NCI-H446 treated with DMSO at 0.1 percent for 48 hours (cell line): ENCODE measurements at regions not wholly inside any gene's neighbourhood (a gene's known extent, or its start where the extent isn't known, plus 50 kb on each side); places are given as distances from the start of the nearest gene placed in this dataset.

Source experiments
- DNase-seq: peaks from one replicate; lab custom pipeline; 2025; lab: John Stamatoyannopoulos, UW

- DNase-seq: no peak
These were observed 389.3 kb downstream of the SUCLA2 start for GRCh38 chr13:47611664-47612288.

GRCh38 chr13:47610687-47611086 lies 390.4 kb downstream of the SUCLA2 start:
- no peak for DNase-seq

GRCh38 chr13:47603365-47603764 lies 397.7 kb downstream of the SUCLA2 start:
- DNase-seq: no peak

GRCh38 chr13:47598340-47598911 lies 402.6 kb downstream of the SUCLA2 start:
- DNase-seq: no peak

- no peak for DNase-seq
These were observed 406.2 kb downstream of the SUCLA2 start for GRCh38 chr13:47594833-47595232.

GRCh38 chr13:47592256-47592655 lies 408.8 kb downstream of the SUCLA2 start:
- DNase-seq: no peak

GRCh38 chr13:47588676-47589075 lies 412.4 kb downstream of the SUCLA2 start:
- no peak for DNase-seq

- no peak for DNase-seq
These were observed 428.7 kb downstream of the SUCLA2 start for GRCh38 chr13:47572375-47572774.

- no peak for DNase-seq
These were observed 437.0 kb downstream of the SUCLA2 start for GRCh38 chr13:47564041-47564440.

GRCh38 chr13:47556703-47557102 lies 444.4 kb downstream of the SUCLA2 start:
- DNase-seq: no peak

- no peak for DNase-seq
These were observed 445.8 kb downstream of the SUCLA2 start for GRCh38 chr13:47555235-47555634.

GRCh38 chr13:47553329-47553977 lies 447.6 kb downstream of the SUCLA2 start:
- DNase-seq: no peak

- DNase-seq: no peak
These were observed 451.8 kb downstream of the SUCLA2 start for GRCh38 chr13:47549219-47549752.

GRCh38 chr13:47548294-47548840 lies 452.7 kb downstream of the SUCLA2 start:
- no peak for DNase-seq

GRCh38 chr13:47546391-47547225 lies 454.5 kb downstream of the SUCLA2 start:
- no peak for DNase-seq

- DNase-seq: no peak
These were observed 455.7 kb downstream of the SUCLA2 start for GRCh38 chr13:47545201-47546024.

- no peak for DNase-seq
These were observed 461.8 kb downstream of the SUCLA2 start for GRCh38 chr13:47539317-47539716.

GRCh38 chr13:47523771-47524170 lies 477.3 kb downstream of the SUCLA2 start:
- DNase-seq: no peak

GRCh38 chr13:47521890-47522487 lies 479.1 kb downstream of the SUCLA2 start:
- no peak for DNase-seq

- no peak for DNase-seq
These were observed 481.4 kb downstream of the SUCLA2 start for GRCh38 chr13:47519626-47520025.

GRCh38 chr13:47518530-47518929 lies 482.5 kb downstream of the SUCLA2 start:
- DNase-seq: no peak
